ENCODE measurements at regions not wholly inside any gene's neighbourhood (a gene's known extent, or its start where the extent isn't known, plus 50 kb on each side); places are given as distances from the start of the nearest gene placed in this dataset.
A peak's percentile ranks its signal among the peaks of the same experiment; 100 is the strongest.

DNA sequence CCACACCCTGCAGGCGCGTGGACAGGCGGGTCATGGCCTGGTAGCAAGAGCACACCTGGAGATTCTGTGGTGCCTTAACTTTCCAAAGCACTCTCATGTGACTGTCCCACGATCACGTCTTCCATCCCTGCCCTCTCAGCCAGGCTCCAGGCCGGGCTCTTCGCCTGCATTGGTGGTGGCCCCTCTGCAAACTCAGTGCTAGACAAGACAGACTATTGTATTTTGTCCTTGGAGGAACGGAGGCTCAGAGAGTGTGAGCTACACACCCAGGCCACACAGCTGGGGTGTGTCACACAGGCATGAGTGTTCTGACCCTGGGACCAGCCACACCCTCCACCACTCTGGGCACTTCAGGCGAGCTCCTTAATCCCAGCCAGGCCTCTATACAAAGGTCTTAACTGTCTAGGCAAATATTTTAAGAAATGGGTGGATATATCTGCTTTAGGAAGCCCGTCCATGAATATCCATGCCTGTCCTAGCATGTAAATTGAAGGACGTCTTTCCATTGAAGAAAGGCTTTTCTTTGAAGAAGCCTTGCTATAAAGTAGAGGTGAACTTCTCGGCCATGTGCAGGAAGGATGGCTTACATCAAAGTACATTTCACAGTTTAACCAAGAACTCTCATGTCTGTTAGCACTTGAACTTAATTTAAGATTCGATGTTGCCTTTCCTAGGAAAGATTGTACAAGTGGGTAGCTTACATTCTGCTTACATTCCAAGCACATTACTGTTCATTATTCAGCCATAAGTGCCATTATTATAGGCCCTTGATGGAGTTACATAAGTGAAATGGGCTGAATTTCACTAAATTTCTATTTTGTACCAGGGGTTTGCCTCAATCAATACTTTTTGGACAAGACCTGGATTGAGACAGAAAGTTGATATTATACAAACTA lies 263.9 kb downstream of the DLL1 start:
- Histone ChIP-seq H2BK20ac (ENCODE audit: low read length) (0 out of 2 replicates have a peak overlapping the region, but pooled peaks have one; percentile 6), H2BK12ac (ENCODE audit: low read depth, low read length) (0 out of 2 replicates have a peak overlapping the region, but pooled peaks have one; percentile 62), H4K8ac (ENCODE audit: extremely low read depth, insufficient read depth, low read length) (no peak overlapping the region), H3K23ac (ENCODE audit: insufficient read length) (no peak overlapping the region), H2BK120ac (replicated peaks; ENCODE audit: low read depth, low read length) (no peak overlapping the region), H2BK5ac (ENCODE audit: low read depth, low read length) (peak overlapping the region; percentile 56; the same call in 1 of the 2 replicates), H3K9ac (replicated peaks in 1 of 4; ENCODE audit: extremely low read depth in 1 of 4, low read depth in 3 of 4, low read length in 3 of 4) (no peak overlapping the region), H2AK5ac (ENCODE audit: low read depth, low read length) (no peak overlapping the region), H3K23me2 (ENCODE audit: low read depth, low read length) (no peaks in the 10 kb centered on the region), H3K4me1 (replicated peaks in 1 of 4; ENCODE audit: control insufficient read depth in 3 of 4, insufficient read depth in 4 of 4, low read length in 3 of 4) (peaks cover 0 to 9% (median 0%) of the 10 kb centered on the region in 4 experiments; a peak in 2 of 7 replicates), H2AFZ (ENCODE audit: low read length) (no peak overlapping the region), H3K56ac (replicated peaks; ENCODE audit: insufficient read length, low read depth, low read length) (no peak overlapping the region), H3K14ac (ENCODE audit: insufficient read length) (no peak overlapping the region), H3K79me1 (ENCODE audit: low read depth, low read length) (no peaks in the 10 kb centered on the region), H3K79me2 (ENCODE audit: control insufficient read depth in 1 of 2, insufficient read depth in 2 of 2, low read length in 2 of 2) (no peaks in the 10 kb centered on the region), H3K4me2 (ENCODE audit: insufficient read depth in 1 of 2, low read depth in 2 of 2, low read length in 2 of 2) (no peak overlapping the region), H3K36me3 (ENCODE audit: control insufficient read depth in 2 of 4, insufficient read depth in 4 of 4, low read length in 3 of 4) (no peaks in the 10 kb centered on the region), H4K20me1 (replicated peaks in 1 of 2; ENCODE audit: control insufficient read depth in 1 of 2, insufficient read depth in 2 of 2, low read length in 2 of 2) (no peaks in the 10 kb centered on the region), H3K27ac (ENCODE audit: low read depth, low read length) (no peak overlapping the region), H3K27me3 (replicated peaks in 1 of 4; ENCODE audit: control insufficient read depth in 3 of 4, extremely low read depth in 1 of 4, insufficient read depth in 3 of 4, low read length in 3 of 4) (no peaks in the 10 kb centered on the region; a peak in 2 of 7 replicates), H3K9me3 (ENCODE audit: insufficient read depth in 2 of 2, low read depth in 1 of 2, low read length in 1 of 2) (no peaks in the 10 kb centered on the region; a peak in 1 of 4 replicates), H3K4me3 (ENCODE audit: extremely low read depth in 1 of 4, insufficient read depth in 2 of 4, low read depth in 3 of 4, low read length in 4 of 4) (no peak overlapping the region), H3K18ac (ENCODE audit: extremely low read depth, low read length) (no peak overlapping the region), H4K91ac (replicated peaks; ENCODE audit: insufficient read length, low read length) (no peak overlapping the region), H4K5ac (ENCODE audit: insufficient read length, low read depth, low read length) (no peak overlapping the region), H2BK15ac (ENCODE audit: low read length) (no peak overlapping the region), H3K4ac (replicated peaks; ENCODE audit: insufficient read length, low read depth, low read length) (no peak overlapping the region)
- no peak for FAIRE-seq
- no peak for DNase-seq (ENCODE audit: low read depth in 1 of 2, low spot score in 2 of 2)
- WGBS, 2 experiments (ENCODE audit: extremely low coverage in 1 of 2, insufficient coverage in 1 of 2, insufficient read length in 1 of 2, insufficient replicate concordance in 2 of 2, low coverage in 1 of 2, low lambda C conversion rate in 2 of 2, missing lambda C conversion rate in 1 of 2) = 81% methylated on average over 13 of the region's 13 CpGs; no CpG with 5 or more reads in 1 of the 2 experiments
- ChIA-PET POLR2A (ENCODE audit: partially characterized antibody) (interaction anchor here (1.2 kb wide), 1 partner anchor 9 kb away, joined by 3 read pairs; no protein-coding TSS in a partner anchor), CTCF (ENCODE audit: partially characterized antibody) (no interaction called here)
- TF ChIP-seq RAD21 (IDR thresholded peaks at IDR 0.05 in 1 of 2, conservative IDR thresholded peaks at IDR 0.05 in 1 of 2; ENCODE audit: low read depth in 2 of 2, low read length in 2 of 2) (no peak), POLR2A (IDR thresholded peaks at IDR 0.05; ENCODE audit: control extremely low read depth in 1 of 2, low read depth in 2 of 2, low read length in 2 of 2) (no peak), EP300 (IDR thresholded peaks at IDR 0.05; ENCODE audit: borderline replicate concordance in 1 of 2, low read depth in 2 of 2, low read length in 2 of 2) (no peak), ZNF274 (IDR thresholded peaks at IDR 0.05; ENCODE audit: borderline replicate concordance, extremely low read depth, low read length) (no peak), KDM4A (IDR thresholded peaks at IDR 0.05; ENCODE audit: low read depth, low read length, severe bottlenecking) (no peak)

Measured in H1 (cell line).